ENCODE measurements at regions not wholly inside any gene's neighbourhood (a gene's known extent, or its start where the extent isn't known, plus 50 kb on each side); places are given as distances from the start of the nearest gene placed in this dataset.

GRCh38 chr1:234942012-234942332, 186.7 kb downstream of the TOMM20 start:
- no peak for TF ChIP-seq NFIC (IDR thresholded peaks at IDR 0.05)
- TF ChIP-seq CREB1 (IDR thresholded peaks at IDR 0.05; ENCODE audit: low read depth): no peak
- no peak for TF ChIP-seq YY1 (IDR thresholded peaks at IDR 0.05; ENCODE audit: low read depth)
- TF ChIP-seq FOXM1 (IDR thresholded peaks at IDR 0.05; ENCODE audit: borderline replicate concordance, low read depth): no peak
- TF ChIP-seq, protein P1, sequence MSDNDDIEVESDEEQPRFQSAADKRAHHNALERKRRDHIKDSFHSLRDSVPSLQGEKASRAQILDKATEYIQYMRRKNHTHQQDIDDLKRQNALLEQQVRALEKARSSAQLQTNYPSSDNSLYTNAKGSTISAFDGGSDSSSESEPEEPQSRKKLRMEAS (IDR thresholded peaks at IDR 0.05): no peak
- TF ChIP-seq TCF12 (IDR thresholded peaks at IDR 0.05; ENCODE audit: low read depth): no peak
- no peak for TF ChIP-seq EP300 (IDR thresholded peaks at IDR 0.05; ENCODE audit: borderline replicate concordance)
- TF ChIP-seq CEBPB (IDR thresholded peaks at IDR 0.05): no peak
- TF ChIP-seq EGR1 (IDR thresholded peaks at IDR 0.05): no peak
- no peak for TF ChIP-seq RAD21 (IDR thresholded peaks at IDR 0.05; ENCODE audit: low read depth)
- TF ChIP-seq, protein P2, sequence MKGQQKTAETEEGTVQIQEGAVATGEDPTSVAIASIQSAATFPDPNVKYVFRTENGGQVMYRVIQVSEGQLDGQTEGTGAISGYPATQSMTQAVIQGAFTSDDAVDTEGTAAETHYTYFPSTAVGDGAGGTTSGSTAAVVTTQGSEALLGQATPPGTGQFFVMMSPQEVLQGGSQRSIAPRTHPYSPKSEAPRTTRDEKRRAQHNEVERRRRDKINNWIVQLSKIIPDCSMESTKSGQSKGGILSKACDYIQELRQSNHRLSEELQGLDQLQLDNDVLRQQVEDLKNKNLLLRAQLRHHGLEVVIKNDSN (IDR thresholded peaks at IDR 0.05): no peak
- TF ChIP-seq TAF1 (IDR thresholded peaks at IDR 0.05; ENCODE audit: low read depth): no peak
- TF ChIP-seq ZBTB7A (IDR thresholded peaks at IDR 0.05; ENCODE audit: low read depth): no peak
- no peak for TF ChIP-seq TEAD4 (IDR thresholded peaks at IDR 0.05)
- TF ChIP-seq, protein P3, sequence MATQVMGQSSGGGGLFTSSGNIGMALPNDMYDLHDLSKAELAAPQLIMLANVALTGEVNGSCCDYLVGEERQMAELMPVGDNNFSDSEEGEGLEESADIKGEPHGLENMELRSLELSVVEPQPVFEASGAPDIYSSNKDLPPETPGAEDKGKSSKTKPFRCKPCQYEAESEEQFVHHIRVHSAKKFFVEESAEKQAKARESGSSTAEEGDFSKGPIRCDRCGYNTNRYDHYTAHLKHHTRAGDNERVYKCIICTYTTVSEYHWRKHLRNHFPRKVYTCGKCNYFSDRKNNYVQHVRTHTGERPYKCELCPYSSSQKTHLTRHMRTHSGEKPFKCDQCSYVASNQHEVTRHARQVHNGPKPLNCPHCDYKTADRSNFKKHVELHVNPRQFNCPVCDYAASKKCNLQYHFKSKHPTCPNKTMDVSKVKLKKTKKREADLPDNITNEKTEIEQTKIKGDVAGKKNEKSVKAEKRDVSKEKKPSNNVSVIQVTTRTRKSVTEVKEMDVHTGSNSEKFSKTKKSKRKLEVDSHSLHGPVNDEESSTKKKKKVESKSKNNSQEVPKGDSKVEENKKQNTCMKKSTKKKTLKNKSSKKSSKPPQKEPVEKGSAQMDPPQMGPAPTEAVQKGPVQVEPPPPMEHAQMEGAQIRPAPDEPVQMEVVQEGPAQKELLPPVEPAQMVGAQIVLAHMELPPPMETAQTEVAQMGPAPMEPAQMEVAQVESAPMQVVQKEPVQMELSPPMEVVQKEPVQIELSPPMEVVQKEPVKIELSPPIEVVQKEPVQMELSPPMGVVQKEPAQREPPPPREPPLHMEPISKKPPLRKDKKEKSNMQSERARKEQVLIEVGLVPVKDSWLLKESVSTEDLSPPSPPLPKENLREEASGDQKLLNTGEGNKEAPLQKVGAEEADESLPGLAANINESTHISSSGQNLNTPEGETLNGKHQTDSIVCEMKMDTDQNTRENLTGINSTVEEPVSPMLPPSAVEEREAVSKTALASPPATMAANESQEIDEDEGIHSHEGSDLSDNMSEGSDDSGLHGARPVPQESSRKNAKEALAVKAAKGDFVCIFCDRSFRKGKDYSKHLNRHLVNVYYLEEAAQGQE (IDR thresholded peaks at IDR 0.05; ENCODE audit: low read depth): no peak

DNA sequence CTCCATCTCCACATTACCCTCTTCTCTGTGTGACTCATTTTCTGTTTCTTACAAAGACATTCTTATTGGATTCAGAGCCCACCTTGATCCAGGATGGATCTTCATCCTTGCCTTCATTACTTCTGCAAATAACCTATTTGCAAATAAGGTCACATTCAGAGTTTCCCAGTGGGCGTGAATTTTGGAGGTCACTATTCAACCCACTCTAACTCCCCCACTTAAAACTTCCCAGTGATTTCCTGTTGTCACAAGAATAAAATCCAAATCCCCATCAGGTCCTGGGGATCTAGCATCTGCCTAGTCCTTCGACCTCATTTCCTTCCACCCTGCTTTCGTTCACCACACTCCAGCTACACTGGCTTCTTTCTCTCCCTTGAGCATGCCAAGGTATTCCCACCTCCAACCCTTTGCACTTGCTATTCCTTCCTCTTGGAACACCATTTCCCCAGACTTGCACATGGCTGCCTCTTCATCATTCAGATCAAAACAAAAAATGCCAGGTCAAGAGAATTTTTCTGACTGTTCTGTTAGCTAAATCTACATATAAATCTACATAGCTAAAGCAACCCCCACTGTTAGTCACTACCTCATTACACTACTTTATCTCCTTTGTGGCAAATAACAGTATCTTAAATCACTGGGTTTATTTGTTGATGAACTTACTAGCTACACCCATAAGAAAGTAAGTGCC, 187.2 kb downstream of the TOMM20 start:
- TF ChIP-seq RAD21 (IDR thresholded peaks at IDR 0.05; ENCODE audit: low read depth) (no peak), TAF1 (IDR thresholded peaks at IDR 0.05; ENCODE audit: low read depth) (no peak), TCF12 (IDR thresholded peaks at IDR 0.05; ENCODE audit: low read depth) (no peak), YY1 (IDR thresholded peaks at IDR 0.05; ENCODE audit: low read depth) (no peak), TEAD4 (IDR thresholded peaks at IDR 0.05) (no peak), EGR1 (IDR thresholded peaks at IDR 0.05) (no peak), CEBPB (IDR thresholded peaks at IDR 0.05) (no peak)
- TF ChIP-seq, protein P3 (IDR thresholded peaks at IDR 0.05; ENCODE audit: low read depth): no peak

DNA sequence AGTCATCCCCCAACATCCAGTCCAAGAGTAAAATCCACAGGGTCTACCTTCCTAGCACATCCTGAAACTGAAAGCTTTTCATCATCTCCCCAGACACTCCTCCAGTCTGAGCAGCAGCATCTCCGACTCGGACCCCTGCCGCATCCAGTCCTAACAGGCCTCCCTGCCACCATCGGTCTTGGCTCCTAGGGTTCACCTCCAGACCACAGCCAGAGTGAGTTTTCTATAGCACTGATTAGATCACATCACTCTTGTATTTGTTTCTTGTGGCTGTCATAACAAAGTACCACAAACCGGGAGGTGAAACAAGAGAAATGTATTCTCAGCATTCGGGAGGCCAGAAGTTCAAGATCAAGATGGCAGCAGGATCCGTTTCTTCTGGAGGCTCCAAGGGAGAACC, 187.8 kb downstream of the TOMM20 start:
- TF ChIP-seq CREB1 (IDR thresholded peaks at IDR 0.05; ENCODE audit: low read depth) (no peak), RAD21 (IDR thresholded peaks at IDR 0.05; ENCODE audit: low read depth) (no peak), TCF12 (IDR thresholded peaks at IDR 0.05; ENCODE audit: low read depth) (no peak)

GRCh38 chr1:234938924-234939323, 189.7 kb downstream of the TOMM20 start:
- TF ChIP-seq FOXM1 (IDR thresholded peaks at IDR 0.05; ENCODE audit: borderline replicate concordance, low read depth) (no peak), EGR1 (IDR thresholded peaks at IDR 0.05) (no peak), ZBTB7A (IDR thresholded peaks at IDR 0.05; ENCODE audit: low read depth) (no peak), TAF1 (IDR thresholded peaks at IDR 0.05; ENCODE audit: low read depth) (no peak), TCF12 (IDR thresholded peaks at IDR 0.05; ENCODE audit: low read depth) (no peak), CEBPB (IDR thresholded peaks at IDR 0.05) (no peak), TEAD4 (IDR thresholded peaks at IDR 0.05) (no peak), EP300 (IDR thresholded peaks at IDR 0.05; ENCODE audit: borderline replicate concordance) (no peak), CREB1 (IDR thresholded peaks at IDR 0.05; ENCODE audit: low read depth) (no peak), NFIC (IDR thresholded peaks at IDR 0.05) (no peak), YY1 (IDR thresholded peaks at IDR 0.05; ENCODE audit: low read depth) (no peak), RAD21 (IDR thresholded peaks at IDR 0.05; ENCODE audit: low read depth) (no peak)
- TF ChIP-seq, protein P3 (IDR thresholded peaks at IDR 0.05; ENCODE audit: low read depth): no peak
- TF ChIP-seq, protein P1 (IDR thresholded peaks at IDR 0.05): no peak
- TF ChIP-seq, protein P2 (IDR thresholded peaks at IDR 0.05): no peak
